Activated CD4-positive, alpha-beta T cell treated with anti-CD3 and anti-CD28 coated beads, Interleukin-2, Interleukin-4, amounts not matched to agents 100 ng/mL and 50 ng/mL, durations not matched to agents 16 hours and 8 hours (primary cell): ENCODE measurements at regions not wholly inside any gene's neighbourhood (a gene's known extent, or its start where the extent isn't known, plus 50 kb on each side); places are given as distances from the start of the nearest gene placed in this dataset.
"Not testable (repeated sequence)": the region's sequence is repeated elsewhere in the genome, so short reads cannot be mapped to it uniquely, and the experiment has no call there.

Experiments used
- DNase-seq: peaks from one replicate; pipeline ENCODE4 v3.0.0-alpha.2; 2020; ENCODE audit warnings: low spot score

DNA sequence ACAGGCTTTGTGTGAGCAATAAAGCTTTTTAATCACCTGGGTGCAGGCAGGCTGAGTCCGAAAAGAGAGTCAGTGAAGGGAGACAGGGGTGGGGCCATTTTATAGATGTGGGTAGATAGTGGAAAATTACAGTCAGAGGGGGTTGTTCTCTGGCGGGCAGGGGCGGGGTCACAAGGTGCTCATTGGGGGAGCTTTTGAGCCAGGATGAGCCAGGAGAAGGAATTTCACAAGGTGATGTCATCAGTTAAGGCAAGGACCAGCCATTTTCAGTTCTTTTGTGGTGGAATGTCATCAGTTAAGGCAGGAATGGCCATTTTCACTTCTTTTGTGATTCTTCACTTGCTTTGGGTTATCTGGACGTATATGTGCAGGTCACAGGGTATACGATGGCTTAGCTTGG lies 571.3 kb upstream of the PCDH7 start:
- not testable (repeated sequence) for DNase-seq

DNA sequence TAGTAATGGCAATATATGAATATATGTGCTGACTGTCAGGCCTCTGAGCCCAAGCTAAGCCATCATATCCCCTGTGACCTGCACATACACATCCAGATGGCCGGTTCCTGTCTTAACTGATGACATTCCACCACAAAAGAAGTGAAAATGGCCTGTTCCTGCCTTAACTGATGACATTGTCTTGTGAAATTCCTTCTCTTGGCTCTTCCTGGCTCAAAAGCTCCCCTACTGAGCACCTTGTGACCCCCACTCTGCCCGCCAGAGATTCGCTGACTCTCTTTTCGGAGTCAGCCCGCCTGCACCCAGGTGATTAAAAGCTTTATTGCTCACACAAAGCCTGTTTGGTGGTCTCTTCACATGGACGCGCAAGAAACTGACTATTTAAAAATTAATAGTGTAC lies 570.6 kb upstream of the PCDH7 start:
- DNase-seq = not testable (repeated sequence)

DNA sequence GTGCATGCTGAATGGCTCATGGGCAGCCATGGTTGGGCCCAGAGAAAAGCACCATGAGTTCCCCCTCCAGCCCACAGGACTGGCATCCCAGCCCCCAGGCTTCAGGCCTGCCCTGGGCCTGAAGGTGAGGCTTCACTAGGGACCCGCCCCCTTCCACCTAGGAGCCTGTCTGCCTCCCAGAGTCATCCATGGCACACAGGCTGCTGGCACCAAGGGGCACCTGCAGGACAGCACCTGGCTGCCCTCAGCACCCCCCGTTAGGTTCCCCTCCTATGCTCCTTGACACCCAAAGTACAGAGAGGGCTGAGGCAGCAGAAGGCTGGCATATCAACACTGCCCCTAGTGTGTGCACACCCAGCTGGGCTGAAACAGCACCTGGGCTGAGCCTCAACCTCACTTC lies 566.7 kb upstream of the PCDH7 start:
- DNase-seq = no peak

GRCh38 chr4:30160140-30160539 lies 560.0 kb upstream of the PCDH7 start:
- no peak for DNase-seq

- no peak for DNase-seq
These were observed 547.8 kb upstream of the PCDH7 start for GRCh38 chr4:30172416-30172815.

DNA sequence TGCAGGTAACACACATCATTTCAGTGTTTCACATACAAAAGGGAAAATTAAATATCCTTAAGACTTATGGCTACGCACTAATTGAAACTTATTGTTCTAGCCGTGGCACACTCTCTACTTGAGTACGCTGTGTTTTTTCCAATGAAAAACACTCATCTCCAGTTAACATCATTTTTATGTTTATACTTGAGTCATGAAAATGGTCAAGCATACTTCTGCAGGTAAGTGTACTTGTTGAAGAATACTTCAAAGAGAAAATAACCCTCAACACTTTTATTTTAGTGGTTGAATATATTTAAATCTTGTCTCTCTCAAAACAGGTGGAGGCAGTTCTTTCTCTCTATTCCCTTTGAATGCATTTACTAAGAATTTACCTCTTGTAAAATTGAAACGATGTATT lies 538.7 kb upstream of the PCDH7 start:
- DNase-seq = no peak

DNA sequence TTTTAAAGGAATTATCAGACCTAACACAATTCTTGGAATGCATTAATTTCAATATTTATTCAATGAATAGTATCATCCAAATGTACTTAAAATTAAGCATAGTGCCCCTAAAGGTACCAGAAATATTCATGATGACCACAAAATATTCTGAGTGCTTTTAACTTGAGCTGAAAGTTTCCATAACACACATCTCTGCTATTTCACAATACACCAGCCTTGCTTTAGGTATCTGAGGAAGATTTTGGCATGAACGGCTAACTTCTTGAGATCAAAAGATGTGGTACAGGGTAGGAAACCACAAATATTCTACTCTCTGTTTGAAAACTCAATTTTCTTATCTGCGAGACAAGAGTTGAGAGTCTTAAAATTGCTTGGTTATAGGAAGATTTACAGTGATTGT lies 538.3 kb upstream of the PCDH7 start:
- DNase-seq = no peak

DNA sequence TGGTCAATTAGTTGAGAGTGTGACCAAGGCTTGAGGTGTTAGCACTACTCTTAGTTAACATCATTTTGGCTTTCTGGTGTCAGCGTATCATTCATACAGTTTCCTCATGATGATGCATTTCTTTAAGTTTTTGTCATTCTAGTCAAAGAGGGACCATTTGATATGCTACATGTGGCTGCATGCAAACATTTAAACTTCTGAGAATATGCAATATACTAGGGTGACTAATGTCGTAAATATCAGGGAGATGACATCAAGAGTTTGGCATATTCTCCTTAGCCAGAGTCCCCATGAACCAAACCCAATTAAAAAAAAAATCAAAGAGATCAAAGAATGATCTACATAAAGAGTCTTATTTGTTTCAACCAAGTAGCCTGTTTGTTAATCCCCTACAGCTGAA lies 537.4 kb upstream of the PCDH7 start:
- no peak for DNase-seq

DNA sequence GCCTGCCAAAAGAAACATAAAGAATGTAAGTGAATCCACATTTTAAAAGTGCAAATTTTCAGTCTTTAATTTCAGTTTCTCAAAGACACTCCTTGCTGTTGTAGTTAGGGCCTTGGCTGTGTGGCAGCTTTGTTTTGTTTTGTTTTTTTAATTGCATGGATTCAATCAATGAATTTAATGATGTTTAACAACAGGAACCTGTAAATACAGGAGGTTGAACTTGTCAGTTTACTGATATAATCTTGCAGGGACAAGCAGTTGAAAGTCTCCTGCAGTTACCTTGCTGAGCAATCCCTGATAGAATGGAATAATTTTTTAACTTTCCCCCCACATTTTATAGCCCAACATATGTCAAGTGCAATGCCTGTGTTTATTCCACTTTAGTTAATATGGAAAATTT lies 528.3 kb upstream of the PCDH7 start:
- no peak for DNase-seq

DNA sequence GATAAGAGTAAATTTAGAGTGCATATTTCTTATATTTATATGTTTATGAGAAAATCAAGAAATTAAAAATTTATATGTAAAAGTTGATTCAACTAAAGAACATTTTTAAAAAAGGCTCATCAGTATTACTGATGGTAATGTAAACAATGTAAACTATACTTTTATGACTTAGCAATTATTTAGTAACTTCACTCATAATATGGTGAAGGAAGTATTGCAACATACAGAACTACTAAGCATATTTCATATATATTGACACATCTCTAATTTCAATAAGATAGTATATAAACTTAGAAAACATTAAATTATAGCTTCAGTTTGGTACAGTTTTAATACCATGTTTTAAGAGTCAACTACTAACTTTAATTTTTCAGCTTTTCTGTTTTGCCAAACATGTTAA lies 512.8 kb upstream of the PCDH7 start:
- no peak for DNase-seq

- DNase-seq = no peak
These were observed 511.3 kb upstream of the PCDH7 start for GRCh38 chr4:30208731-30209435.

DNA sequence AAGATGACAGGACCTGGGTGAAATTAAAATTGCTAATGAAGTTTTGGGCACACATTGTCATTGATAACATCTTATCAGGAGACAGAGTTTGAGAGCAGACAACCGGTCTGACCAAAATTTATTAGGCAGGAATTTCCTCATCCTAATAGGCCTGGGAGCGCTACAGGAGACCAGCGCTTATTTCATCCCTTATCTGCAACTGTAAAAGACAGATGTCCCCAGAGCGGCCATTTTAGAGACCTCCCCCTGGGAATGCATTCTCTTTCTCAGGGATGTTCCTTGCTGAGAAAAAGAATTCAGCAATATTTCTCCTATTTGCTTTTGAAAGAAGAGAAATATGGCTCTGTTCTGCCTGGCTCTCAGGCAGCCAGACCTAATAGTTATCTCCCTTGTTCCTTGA lies 504.2 kb upstream of the PCDH7 start:
- DNase-seq = not testable (repeated sequence)

GRCh38 chr4:30245140-30245539 lies 475.0 kb upstream of the PCDH7 start:
- no peak for DNase-seq

DNA sequence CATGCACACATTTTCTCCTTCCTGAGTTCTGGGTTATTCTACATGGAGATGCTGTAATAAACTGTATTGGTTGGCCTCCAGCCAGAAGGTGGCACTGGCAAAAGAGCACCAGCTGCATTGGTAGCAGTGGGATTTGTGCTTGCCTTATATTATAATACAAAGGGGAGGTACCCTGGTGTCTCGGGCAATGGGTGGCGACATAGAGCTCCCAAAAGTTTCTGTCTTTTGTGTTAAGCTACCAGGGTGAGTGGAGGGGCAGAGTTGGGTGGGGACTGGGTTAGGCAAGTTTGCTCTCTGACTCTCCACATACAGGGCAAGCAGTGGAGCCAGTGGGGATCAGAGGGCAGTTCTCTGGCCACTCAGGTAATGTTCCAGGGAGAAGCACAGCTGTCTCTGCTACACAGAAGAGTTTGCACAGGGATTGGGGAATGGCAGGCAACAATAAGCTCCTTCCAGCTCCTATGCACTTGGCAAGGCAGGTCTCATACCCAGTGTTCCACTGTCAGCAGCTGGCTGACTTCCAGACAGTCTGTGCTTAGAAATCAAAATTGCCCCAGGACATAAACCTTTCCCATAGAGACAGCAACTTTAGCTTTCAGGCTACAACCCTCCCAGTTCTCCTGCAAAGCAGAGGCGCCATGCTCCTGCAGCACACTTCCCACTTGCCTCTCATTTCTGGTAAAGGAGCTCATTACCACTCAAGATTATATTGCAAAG lies 463.9 kb upstream of the PCDH7 start:
- no peak for DNase-seq

DNA sequence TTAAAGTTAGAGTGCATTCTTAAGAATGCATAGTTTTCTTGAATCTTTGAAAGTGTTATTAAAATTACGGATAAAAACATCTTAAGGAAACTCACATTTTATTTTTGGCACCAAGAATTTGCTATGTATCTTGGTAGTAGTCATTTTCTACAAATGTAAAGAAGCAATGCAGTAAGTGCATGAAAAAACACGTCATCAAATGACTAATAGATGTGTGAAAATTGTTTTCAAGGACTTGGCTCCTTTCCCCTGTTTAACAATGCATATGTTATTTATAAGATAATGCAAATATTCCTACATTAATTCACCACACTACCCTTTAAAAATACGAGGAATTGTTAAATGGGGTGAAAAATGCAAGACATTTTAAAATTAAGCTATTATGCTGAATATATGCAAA lies 461.2 kb upstream of the PCDH7 start:
- DNase-seq = no peak

GRCh38 chr4:30262379-30262778 lies 457.8 kb upstream of the PCDH7 start:
- no peak for DNase-seq

- DNase-seq = no peak
These were observed 455.7 kb upstream of the PCDH7 start for GRCh38 chr4:30264465-30264864.

DNA sequence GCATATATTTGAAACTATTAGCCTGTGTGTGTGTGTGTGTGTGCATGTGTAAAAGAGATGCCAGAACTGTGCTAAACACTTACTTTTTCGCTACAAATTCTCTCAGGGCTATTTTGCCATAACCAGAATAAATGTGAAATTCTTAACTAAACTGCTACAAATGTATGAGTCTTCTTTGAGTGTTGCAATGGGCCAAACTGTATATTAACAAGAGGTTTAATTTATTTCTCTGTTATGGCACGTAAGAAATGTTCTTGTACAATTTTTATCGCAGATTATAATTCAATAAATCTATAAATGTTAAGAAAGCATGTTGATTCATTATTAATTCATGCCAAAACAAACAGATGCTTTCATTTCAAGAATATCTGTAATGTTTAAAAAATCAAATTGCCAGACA lies 454.5 kb upstream of the PCDH7 start:
- no peak for DNase-seq

- DNase-seq = no peak
These were observed 451.8 kb upstream of the PCDH7 start for GRCh38 chr4:30268370-30268769.

DNA sequence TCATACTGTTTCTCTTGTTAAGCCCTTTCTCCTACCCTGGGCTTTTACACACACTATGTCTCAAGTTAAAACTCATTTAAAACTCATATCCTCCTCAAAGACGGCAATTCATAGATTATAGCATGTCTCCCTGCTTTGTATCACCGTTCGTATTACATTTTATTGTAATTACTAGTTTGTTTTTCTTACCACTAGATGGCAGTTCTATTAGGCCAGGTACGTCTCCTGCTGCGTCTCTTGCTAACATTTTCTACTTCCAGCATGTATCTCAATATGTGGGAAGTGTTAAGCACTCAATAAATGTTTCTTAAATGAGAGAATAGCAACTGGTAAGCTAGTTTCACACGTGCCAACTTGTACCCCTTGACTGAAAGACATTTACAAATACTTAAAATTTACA lies 450.3 kb upstream of the PCDH7 start:
- DNase-seq = no peak

GRCh38 chr4:30281986-30282385 lies 438.2 kb upstream of the PCDH7 start:
- DNase-seq = no peak

DNA sequence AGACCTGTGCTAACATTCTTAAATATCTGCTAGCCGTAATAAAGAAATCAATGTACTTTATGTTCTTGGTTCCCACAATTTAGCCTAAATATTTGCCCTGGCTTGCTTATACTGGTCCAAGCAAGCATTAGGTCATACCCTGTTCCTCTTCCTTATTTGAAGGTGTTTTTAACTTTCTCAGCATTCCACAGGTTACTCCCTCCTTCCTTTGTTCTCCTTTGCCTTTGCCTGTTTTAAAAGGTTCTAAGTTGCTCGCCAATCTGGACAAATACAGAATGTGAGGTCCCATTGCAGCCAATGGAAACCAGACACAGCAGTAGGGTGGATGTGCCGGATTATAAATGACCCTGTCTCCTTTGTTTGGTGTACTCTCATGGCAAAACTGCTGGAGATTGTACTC lies 436.8 kb upstream of the PCDH7 start:
- DNase-seq = no peak

DNA sequence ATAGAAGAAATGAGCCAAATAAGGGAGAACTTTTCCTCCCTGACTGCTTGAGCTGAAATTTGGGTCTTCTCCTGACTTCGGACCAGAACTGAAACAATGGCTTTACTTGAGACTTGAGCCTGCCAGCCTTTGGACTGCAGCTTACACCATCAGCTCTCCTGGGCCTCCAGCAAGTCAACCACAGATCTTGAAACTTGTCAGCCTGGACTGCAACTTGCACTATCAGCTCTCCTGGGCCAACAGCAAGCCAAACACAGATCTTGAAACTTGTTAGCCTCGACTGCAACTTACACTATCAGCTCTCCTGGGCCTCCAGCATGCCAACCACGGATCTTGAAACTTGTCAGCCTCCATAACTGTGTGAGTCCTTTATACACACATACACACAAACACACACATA lies 425.9 kb upstream of the PCDH7 start:
- no peak for DNase-seq

GRCh38 chr4:30295652-30296051 lies 424.5 kb upstream of the PCDH7 start:
- DNase-seq = no peak
